Naive B cell (primary cell): ENCODE measurements at regions not wholly inside any gene's neighbourhood (a gene's known extent, or its start where the extent isn't known, plus 50 kb on each side); places are given as distances from the start of the nearest gene placed in this dataset.
"Not testable (repeated sequence)": the region's sequence is repeated elsewhere in the genome, so short reads cannot be mapped to it uniquely, and the experiment has no call there.

Source experiments
- ATAC-seq, 2 donors: fragments of 150-1000 bp; cut with Tn5 transposase; 2 replicates each; pipeline ENCODE4 v1.10.0; 2021; ENCODE audit warnings: low read depth in 2 of 2, mild to moderate bottlenecking in 2 of 2, moderate library complexity in 2 of 2
- DNase-seq: peaks from one replicate; pipeline ENCODE4 v3.0.0; 2022
- H3K27ac Mint-ChIP-seq, 6 donors: one replicate each; pipeline ENCODE4 v1.8.0; 2020 to 2022; ENCODE audit warnings: mild to moderate bottlenecking in 6 of 6, mixed read lengths in 6 of 6, moderate library complexity in 5 of 6, inconsistent platforms in 2 of 6
- H3K27me3 Mint-ChIP-seq, 3 donors: one replicate each; pipeline ENCODE4 v1.8.0; 2021 to 2022; ENCODE audit warnings: mixed read lengths in 3 of 3, mild to moderate bottlenecking in 1 of 3
- H3K36me3 Mint-ChIP-seq, 2 donors: one replicate each; pipeline ENCODE4 v1.8.0; 2020 to 2022; ENCODE audit warnings: mixed read lengths in 2 of 2, inconsistent platforms in 1 of 2, mild to moderate bottlenecking in 1 of 2
- H3K4me1 Mint-ChIP-seq, 3 donors: one replicate each; pipeline ENCODE4 v1.8.0; 2020 to 2022; ENCODE audit warnings: mixed read lengths in 3 of 3, inconsistent platforms in 1 of 3, mild to moderate bottlenecking in 1 of 3, moderate library complexity in 1 of 3
- H3K4me3 Mint-ChIP-seq, 8 donors: one replicate each; pipeline ENCODE4 v1.8.0; 2020 to 2022; ENCODE audit warnings: mild to moderate bottlenecking in 8 of 8, mixed read lengths in 8 of 8, moderate library complexity in 8 of 8, inconsistent platforms in 2 of 8
- H3K9me3 Mint-ChIP-seq, 7 donors: one replicate each; pipeline ENCODE4 v1.8.0; 2020 to 2022; ENCODE audit warnings: mixed read lengths in 7 of 7, mild to moderate bottlenecking in 5 of 7, inconsistent platforms in 2 of 7, moderate library complexity in 1 of 7

DNA sequence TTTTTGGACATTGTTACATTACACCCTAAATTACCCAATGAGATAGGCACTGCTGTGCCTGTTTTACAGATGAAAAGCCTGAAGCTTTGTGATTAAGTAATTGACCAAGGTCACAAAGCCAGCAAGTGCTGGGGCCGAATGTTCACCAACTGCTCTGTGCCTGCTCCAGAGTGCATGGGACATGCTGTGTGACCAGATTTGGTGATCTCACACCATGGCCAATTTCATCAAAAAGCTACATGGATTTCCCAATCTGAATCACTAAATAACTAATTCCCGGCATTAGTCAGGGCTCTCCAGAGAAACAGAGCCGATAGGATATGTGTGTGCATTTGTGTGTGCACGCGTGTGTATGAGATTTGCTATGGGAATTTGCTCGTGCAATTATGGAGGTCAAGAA, 228.3 kb upstream of the ECI2 start:
- Mint-ChIP-seq H3K27ac (no peak overlapping the region), H3K4me3 (no peak overlapping the region), H3K36me3 (peaks cover 0 to 11% of the 10 kb centered on the region in 2 donors), H3K9me3 (peaks cover 0 to 7% (median 0%) of the 10 kb centered on the region in 7 donors), H3K4me1 (peaks cover 27 to 33% (median 28%) of the 10 kb centered on the region in 3 donors), H3K27me3 (peaks cover 1 to 10% (median 7%) of the 10 kb centered on the region in 3 donors)
- ATAC-seq (no peak), DNase-seq (no peak)

GRCh38 chr6:4362326-4362725, 227.0 kb upstream of the ECI2 start:
- Mint-ChIP-seq H3K36me3 (peaks cover 0 to 17% of the 10 kb centered on the region in 2 donors), H3K27ac (peak overlapping the region in 2 of 6 donors; percentile 10 to 32), H3K27me3 (peaks cover 4 to 8% (median 4%) of the 10 kb centered on the region in 3 donors), H3K9me3 (peaks cover 0 to 11% (median 3%) of the 10 kb centered on the region in 7 donors), H3K4me3 (no peak overlapping the region), H3K4me1 (peaks cover 27 to 33% (median 28%) of the 10 kb centered on the region in 3 donors)
- DNase-seq (no peak), ATAC-seq (no peak)

DNA sequence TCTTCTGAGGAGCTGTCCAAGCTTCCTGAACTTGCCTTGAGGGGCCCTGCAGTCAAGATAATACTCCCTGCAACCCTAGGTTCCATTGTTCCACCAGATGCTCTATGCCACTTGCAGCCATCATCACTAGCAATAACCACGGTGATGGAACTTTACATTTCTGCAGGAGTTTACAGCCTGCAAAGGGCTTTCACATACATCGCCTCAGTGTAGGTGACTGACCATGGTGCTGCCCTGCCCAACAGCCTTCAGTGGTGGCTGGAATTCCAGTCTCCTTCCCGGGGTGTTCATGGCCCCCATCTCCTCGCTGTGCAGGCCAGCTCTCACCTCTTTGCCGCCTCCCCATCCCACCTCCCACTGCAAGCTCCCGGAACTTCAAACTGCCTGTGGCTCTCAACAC, 225.5 kb upstream of the ECI2 start:
- H3K4me3 Mint-ChIP-seq, result peak overlapping the region in 4 of 8 donors; percentile 9 to 70 (median 9)
- peaks cover 4 to 9% (median 8%) of the 10 kb centered on the region in 3 donors for H3K27me3 Mint-ChIP-seq
- peaks cover 3 to 22% of the 10 kb centered on the region in 2 donors for H3K36me3 Mint-ChIP-seq
- H3K9me3 Mint-ChIP-seq, result peaks cover 0 to 13% (median 4%) of the 10 kb centered on the region in 7 donors
- H3K4me1 Mint-ChIP-seq, result peaks cover 27 to 33% (median 28%) of the 10 kb centered on the region in 3 donors
- DNase-seq (no peak), ATAC-seq (no peak)
- peak overlapping the region in 5 of 6 donors; percentile 44 to 92 (median 56) for H3K27ac Mint-ChIP-seq

DNA sequence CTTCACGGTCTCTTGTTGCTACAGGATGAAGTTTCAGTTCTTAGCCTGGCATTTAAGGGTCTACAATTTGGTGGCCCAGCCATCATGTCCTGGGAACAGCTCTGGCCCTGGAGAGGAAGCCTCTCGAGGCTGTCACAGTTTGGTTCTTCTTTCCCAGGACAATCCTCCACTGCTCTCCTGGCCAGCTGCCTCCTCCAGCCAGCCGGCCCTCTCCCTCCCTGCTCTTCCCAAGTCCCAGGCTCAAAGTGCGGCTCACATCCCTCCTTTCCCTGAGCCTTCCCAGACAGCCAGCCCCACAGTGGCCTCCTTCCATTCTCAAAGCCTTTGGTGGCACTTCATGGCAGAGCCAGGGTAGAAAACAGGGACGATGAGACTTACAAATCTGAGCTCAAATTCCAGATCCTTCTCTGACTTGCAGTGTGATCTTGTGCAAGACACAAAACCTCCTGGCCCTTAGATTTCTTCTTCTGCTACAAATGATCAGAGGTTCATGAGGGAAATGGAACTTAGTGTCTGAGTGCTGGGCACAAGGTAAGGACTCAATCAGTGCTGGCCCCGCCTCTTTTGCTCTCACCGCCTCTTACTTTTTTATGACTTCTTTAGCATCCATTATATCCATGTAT, 223.8 kb upstream of the ECI2 start:
- H3K36me3 Mint-ChIP-seq, result peaks cover 4 to 22% of the 10 kb centered on the region in 2 donors
- DNase-seq (no peak), ATAC-seq (no peak)
- H3K27me3 Mint-ChIP-seq, result peaks cover 4 to 17% (median 16%) of the 10 kb centered on the region in 3 donors
- peaks cover 27 to 33% (median 28%) of the 10 kb centered on the region in 3 donors for H3K4me1 Mint-ChIP-seq
- no peak overlapping the region for H3K4me3 Mint-ChIP-seq
- H3K27ac Mint-ChIP-seq, result peak overlapping the region in 1 of 6 donors; percentile 28
- H3K9me3 Mint-ChIP-seq, result peaks cover 0 to 18% (median 4%) of the 10 kb centered on the region in 7 donors

DNA sequence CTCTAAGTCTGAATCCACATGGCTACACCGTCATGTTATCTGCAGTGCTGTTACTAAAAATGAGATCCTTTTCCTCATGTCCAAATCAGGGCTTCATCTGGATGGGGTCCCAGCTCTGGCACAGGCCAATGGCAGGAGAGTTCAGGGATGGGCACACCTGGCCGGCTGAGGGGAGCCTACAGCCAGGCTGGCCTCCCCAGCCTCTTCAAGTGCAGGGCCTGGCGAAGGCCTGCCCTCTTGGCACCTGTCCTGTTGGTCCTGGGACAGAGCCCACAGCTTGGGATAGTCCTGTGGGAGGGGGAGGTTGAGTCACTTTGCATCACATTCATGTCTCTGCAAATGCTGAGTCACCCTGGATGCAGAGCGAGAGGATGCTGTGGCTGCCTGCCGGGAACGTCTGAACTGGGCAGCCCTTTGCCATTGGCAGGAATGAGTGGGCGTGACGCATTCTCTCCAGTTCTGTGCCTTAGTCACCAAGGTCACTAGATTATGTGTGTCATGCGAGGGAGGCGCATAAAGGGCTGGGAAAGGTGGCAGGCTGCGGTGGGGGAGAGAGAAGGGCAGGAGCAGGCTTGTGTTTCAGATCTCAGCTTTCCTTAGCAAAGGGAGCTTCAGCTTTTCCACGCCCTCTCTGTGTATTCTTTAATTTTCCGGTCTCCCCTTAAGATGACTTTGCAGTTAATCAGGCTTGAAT, 223.2 kb upstream of the ECI2 start:
- DNase-seq (no peak), ATAC-seq (no peak)
- peaks cover 27 to 33% (median 28%) of the 10 kb centered on the region in 3 donors for H3K4me1 Mint-ChIP-seq
- peaks cover 0 to 18% (median 4%) of the 10 kb centered on the region in 7 donors for H3K9me3 Mint-ChIP-seq
- H3K27ac Mint-ChIP-seq, result no peak overlapping the region
- H3K4me3 Mint-ChIP-seq, result no peak overlapping the region
- peaks cover 4 to 22% of the 10 kb centered on the region in 2 donors for H3K36me3 Mint-ChIP-seq
- H3K27me3 Mint-ChIP-seq, result peaks cover 0 to 22% (median 17%) of the 10 kb centered on the region in 3 donors

GRCh38 chr6:4357660-4358152, 222.3 kb upstream of the ECI2 start:
- not testable (repeated sequence) for ATAC-seq, DNase-seq, H3K4me3 Mint-ChIP-seq
- peaks cover 0 to 29% (median 21%) of the 10 kb centered on the region in 3 donors for H3K27me3 Mint-ChIP-seq
- H3K9me3 Mint-ChIP-seq, result peaks cover 0 to 18% (median 4%) of the 10 kb centered on the region in 7 donors
- H3K4me1 Mint-ChIP-seq, result peaks cover 27 to 33% (median 28%) of the 10 kb centered on the region in 3 donors
- peaks cover 4 to 22% of the 10 kb centered on the region in 2 donors for H3K36me3 Mint-ChIP-seq
- peak overlapping the region in 1 of 6 donors; percentile 28 for H3K27ac Mint-ChIP-seq

DNA sequence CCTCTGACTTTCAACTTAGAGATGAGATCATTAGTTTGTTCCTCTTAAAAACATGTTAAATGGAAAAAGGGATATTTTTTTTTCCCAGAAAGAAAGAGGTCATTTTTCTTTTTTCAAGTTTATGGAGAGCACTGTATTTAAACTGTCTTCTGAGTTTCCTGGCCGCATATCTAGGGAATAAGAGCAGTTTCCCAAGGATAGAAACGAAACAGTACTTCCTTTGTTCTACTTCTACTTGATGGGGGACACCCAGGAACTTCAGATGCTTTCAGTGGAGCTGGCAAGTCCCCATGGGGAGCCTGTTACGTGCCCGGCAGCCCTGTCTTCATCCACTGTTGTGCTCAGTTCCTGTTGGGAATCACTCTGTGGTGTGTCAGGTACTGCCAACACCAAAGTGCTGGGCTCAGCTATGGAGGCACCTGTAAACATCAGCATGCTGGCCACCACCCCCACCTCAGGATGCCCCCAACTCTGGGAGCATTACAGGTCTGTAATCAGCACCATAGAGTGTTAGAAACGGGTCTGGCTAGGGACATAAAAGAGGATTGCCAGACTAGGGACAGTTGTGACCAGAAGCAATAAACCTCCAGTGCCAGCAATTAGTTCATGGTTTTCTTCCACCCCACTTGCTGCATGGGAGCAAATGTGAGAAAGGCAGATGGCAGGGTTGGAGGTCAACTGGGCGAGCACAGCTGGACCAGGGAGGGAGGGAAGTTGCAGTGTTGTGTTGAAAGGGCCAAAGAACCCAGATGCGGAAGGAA, 221.7 kb upstream of the ECI2 start:
- DNase-seq (no peak), ATAC-seq (no peak)
- H3K27me3 Mint-ChIP-seq, result peaks cover 0 to 35% (median 27%) of the 10 kb centered on the region in 3 donors
- H3K27ac Mint-ChIP-seq, result peak overlapping the region in 1 of 6 donors; percentile 28
- no peak overlapping the region for H3K4me3 Mint-ChIP-seq
- peaks cover 25 to 31% (median 27%) of the 10 kb centered on the region in 3 donors for H3K4me1 Mint-ChIP-seq
- peaks cover 4 to 25% of the 10 kb centered on the region in 2 donors for H3K36me3 Mint-ChIP-seq
- peaks cover 0 to 18% (median 4%) of the 10 kb centered on the region in 7 donors for H3K9me3 Mint-ChIP-seq

GRCh38 chr6:4355241-4355640, 219.9 kb upstream of the ECI2 start:
- H3K27me3 Mint-ChIP-seq, result peaks cover 10 to 53% (median 46%) of the 10 kb centered on the region in 3 donors
- DNase-seq, result no peak
- ATAC-seq, result no peak
- H3K9me3 Mint-ChIP-seq, result peaks cover 0 to 18% (median 4%) of the 10 kb centered on the region in 7 donors
- no peak overlapping the region for H3K4me3 Mint-ChIP-seq
- H3K27ac Mint-ChIP-seq, result peak overlapping the region in 1 of 6 donors; percentile 62
- H3K36me3 Mint-ChIP-seq, result peaks cover 4 to 17% of the 10 kb centered on the region in 2 donors
- H3K4me1 Mint-ChIP-seq, result peaks cover 6 to 13% (median 9%) of the 10 kb centered on the region in 3 donors

GRCh38 chr6:4354181-4354580, 218.8 kb upstream of the ECI2 start:
- no peak for ATAC-seq
- Mint-ChIP-seq H3K36me3 (peaks cover 4 to 17% of the 10 kb centered on the region in 2 donors), H3K9me3 (peaks cover 0 to 18% (median 4%) of the 10 kb centered on the region in 7 donors), H3K27ac (no peak overlapping the region), H3K4me1 (peaks cover 0 to 2% (median 0%) of the 10 kb centered on the region in 3 donors), H3K27me3 (peaks cover 14 to 63% (median 47%) of the 10 kb centered on the region in 3 donors), H3K4me3 (no peak overlapping the region)
- DNase-seq, result no peak

GRCh38 chr6:4352731-4353130, 217.4 kb upstream of the ECI2 start:
- H3K9me3 Mint-ChIP-seq, result peaks cover 0 to 18% (median 3%) of the 10 kb centered on the region in 7 donors
- H3K27ac Mint-ChIP-seq, result no peak overlapping the region
- no peaks in the 10 kb centered on the region for H3K4me1 Mint-ChIP-seq
- DNase-seq, result no peak
- peaks cover 4 to 15% of the 10 kb centered on the region in 2 donors for H3K36me3 Mint-ChIP-seq
- no peak overlapping the region for H3K4me3 Mint-ChIP-seq
- no peak for ATAC-seq
- H3K27me3 Mint-ChIP-seq, result peaks cover 19 to 69% (median 47%) of the 10 kb centered on the region in 3 donors

GRCh38 chr6:4352322-4352669, 216.9 kb upstream of the ECI2 start:
- Mint-ChIP-seq H3K36me3 (peaks cover 4 to 11% of the 10 kb centered on the region in 2 donors), H3K4me1 (no peaks in the 10 kb centered on the region), H3K4me3 (no peak overlapping the region), H3K27ac (peak overlapping the region in 1 of 6 donors; percentile 33), H3K9me3 (peaks cover 0 to 13% (median under 1%) of the 10 kb centered on the region in 7 donors), H3K27me3 (peaks cover 22 to 69% (median 42%) of the 10 kb centered on the region in 3 donors)
- ATAC-seq (no peak), DNase-seq (no peak)

GRCh38 chr6:4351520-4352321, 216.3 kb upstream of the ECI2 start:
- Mint-ChIP-seq H3K27ac (peak overlapping the region in 1 of 6 donors; percentile 33), H3K4me3 (no peak overlapping the region), H3K27me3 (peaks cover 24 to 71% (median 40%) of the 10 kb centered on the region in 3 donors), H3K4me1 (no peaks in the 10 kb centered on the region), H3K36me3 (peaks cover 4 to 6% of the 10 kb centered on the region in 2 donors), H3K9me3 (peaks cover 0 to 8% (median 0%) of the 10 kb centered on the region in 7 donors)
- DNase-seq, result no peak
- ATAC-seq, result no peak
